ENCODE measurements at regions not wholly inside any gene's neighbourhood (a gene's known extent, or its start where the extent isn't known, plus 50 kb on each side); places are given as distances from the start of the nearest gene placed in this dataset.

- no peaks in the 10 kb centered on the region for H3K4me1 Mint-ChIP-seq (ENCODE audit: insufficient read depth, unreplicated experiment)
- H3K9me3 Mint-ChIP-seq (ENCODE audit: unreplicated experiment), result peaks cover 3% of the 10 kb centered on the region
- BruUV-seq (replicated peaks), result no TSS peak
- DNase-seq (ENCODE audit: unreplicated experiment), result no peak
- no peaks in the 10 kb centered on the region for H3K27me3 Mint-ChIP-seq (ENCODE audit: insufficient read depth, unreplicated experiment)
- no peaks in the 10 kb centered on the region for H3K36me3 Mint-ChIP-seq (ENCODE audit: insufficient read depth, unreplicated experiment)
- TF ChIP-seq CTCF (IDR thresholded peaks at IDR 0.05; ENCODE audit: unreplicated experiment), result no peak
- ChIA-PET POLR2A (no interaction called here), CTCF (interaction anchor here (0.7 to 2.6 kb wide), 4 partner anchors 13 to 408 kb away, joined by 3 to 10 read pairs (median 7); no protein-coding TSS in a partner anchor)
- intact Hi-C loops (cut with micrococcal nuclease), result no loop called here
- no peak overlapping the region for H3K27ac Mint-ChIP-seq (ENCODE audit: low read depth, unreplicated experiment)
- H3K4me3 Mint-ChIP-seq (ENCODE audit: unreplicated experiment), result no peak overlapping the region
Measured at GRCh38 chr4:81860111-81860510, 388.4 kb upstream of the RASGEF1B start.

- H3K4me3 Mint-ChIP-seq (ENCODE audit: unreplicated experiment), result no peak overlapping the region
- H3K36me3 Mint-ChIP-seq (ENCODE audit: insufficient read depth, unreplicated experiment), result no peaks in the 10 kb centered on the region
- H3K4me1 Mint-ChIP-seq (ENCODE audit: insufficient read depth, unreplicated experiment), result no peaks in the 10 kb centered on the region
- no peaks in the 10 kb centered on the region for H3K27me3 Mint-ChIP-seq (ENCODE audit: insufficient read depth, unreplicated experiment)
- POLR2A ChIA-PET, result no interaction called here
- no peak overlapping the region for H3K27ac Mint-ChIP-seq (ENCODE audit: low read depth, unreplicated experiment)
- peaks cover 14% of the 10 kb centered on the region for H3K9me3 Mint-ChIP-seq (ENCODE audit: unreplicated experiment)
- CTCF ChIA-PET, result interaction anchor here (1.1 to 2.3 kb wide), 3 partner anchors 9 to 414 kb away, joined by 3 to 7 read pairs (median 6); no protein-coding TSS in a partner anchor
- intact Hi-C loops (cut with micrococcal nuclease), result no loop called here
- no peak for TF ChIP-seq CTCF (IDR thresholded peaks at IDR 0.05; ENCODE audit: unreplicated experiment)
- DNase-seq (ENCODE audit: unreplicated experiment), result no peak
- BruUV-seq (replicated peaks), result no TSS peak
Measured at GRCh38 chr4:81854406-81854805, 382.7 kb upstream of the RASGEF1B start.

- Mint-ChIP-seq H3K27ac (ENCODE audit: low read depth, unreplicated experiment) (no peak overlapping the region), H3K27me3 (ENCODE audit: insufficient read depth, unreplicated experiment) (no peaks in the 10 kb centered on the region), H3K4me1 (ENCODE audit: insufficient read depth, unreplicated experiment) (no peaks in the 10 kb centered on the region), H3K36me3 (ENCODE audit: insufficient read depth, unreplicated experiment) (no peaks in the 10 kb centered on the region), H3K9me3 (ENCODE audit: unreplicated experiment) (peaks cover 14% of the 10 kb centered on the region), H3K4me3 (ENCODE audit: unreplicated experiment) (no peak overlapping the region)
- ChIA-PET POLR2A (interaction anchor here (0.6 kb wide), 1 partner anchor 7 kb away, joined by 3 read pairs; no protein-coding TSS in a partner anchor), CTCF (interaction anchor here (0.6 to 1.4 kb wide), 4 partner anchors 8 to 385 kb away, joined by 3 to 4 read pairs (median 3); no protein-coding TSS in a partner anchor)
- intact Hi-C loops (cut with micrococcal nuclease), result no loop called here
- no peak for DNase-seq (ENCODE audit: unreplicated experiment)
- TF ChIP-seq CTCF (IDR thresholded peaks at IDR 0.05; ENCODE audit: unreplicated experiment), result no peak
- no TSS peak for BruUV-seq (replicated peaks)
Measured at GRCh38 chr4:81852031-81852715, 380.5 kb upstream of the RASGEF1B start.

- Mint-ChIP-seq H3K36me3 (ENCODE audit: insufficient read depth, unreplicated experiment) (no peaks in the 10 kb centered on the region), H3K27ac (ENCODE audit: low read depth, unreplicated experiment) (no peak overlapping the region), H3K27me3 (ENCODE audit: insufficient read depth, unreplicated experiment) (no peaks in the 10 kb centered on the region), H3K4me3 (ENCODE audit: unreplicated experiment) (no peak overlapping the region), H3K9me3 (ENCODE audit: unreplicated experiment) (peaks cover 14% of the 10 kb centered on the region), H3K4me1 (ENCODE audit: insufficient read depth, unreplicated experiment) (no peaks in the 10 kb centered on the region)
- no peak for TF ChIP-seq CTCF (IDR thresholded peaks at IDR 0.05; ENCODE audit: unreplicated experiment)
- ChIA-PET POLR2A (interaction anchor here (0.8 kb wide), 1 partner anchor 387 kb away, joined by 4 read pairs; no protein-coding TSS in a partner anchor), CTCF (interaction anchor here (0.6 to 9.0 kb wide), 5 partner anchors 185 to 588 kb away, joined by 3 to 167 read pairs (median 6); partner anchors contain the start of gene RASGEF1B)
- DNase-seq (ENCODE audit: unreplicated experiment), result no peak
- intact Hi-C loops (cut with micrococcal nuclease), result no loop called here
- no TSS peak for BruUV-seq (replicated peaks)
Measured at GRCh38 chr4:81850701-81851100, 379.0 kb upstream of the RASGEF1B start.
